AG10803 (cell line): ENCODE measurements at regions not wholly inside any gene's neighbourhood (a gene's known extent, or its start where the extent isn't known, plus 50 kb on each side); places are given as distances from the start of the nearest gene placed in this dataset.

ENCODE experiments used
- DNase-seq: peaks from one replicate; pipeline ENCODE4 v3.0.0; 2010; ENCODE audit warnings: low read depth
- H3K4me3 ChIP-seq: 2 replicates; pipeline ENCODE4 v1.5.1; 2011; ENCODE audit warnings: mild to moderate bottlenecking, low read length, control low read depth
- TF ChIP-seq, protein P1 (sequence below): conservative IDR thresholded peaks from 2 replicates; pipeline ENCODE4 v1.5.1; 2011; ENCODE audit warnings: mild to moderate bottlenecking, low read length, control low read depth, inconsistent platforms

DNA sequence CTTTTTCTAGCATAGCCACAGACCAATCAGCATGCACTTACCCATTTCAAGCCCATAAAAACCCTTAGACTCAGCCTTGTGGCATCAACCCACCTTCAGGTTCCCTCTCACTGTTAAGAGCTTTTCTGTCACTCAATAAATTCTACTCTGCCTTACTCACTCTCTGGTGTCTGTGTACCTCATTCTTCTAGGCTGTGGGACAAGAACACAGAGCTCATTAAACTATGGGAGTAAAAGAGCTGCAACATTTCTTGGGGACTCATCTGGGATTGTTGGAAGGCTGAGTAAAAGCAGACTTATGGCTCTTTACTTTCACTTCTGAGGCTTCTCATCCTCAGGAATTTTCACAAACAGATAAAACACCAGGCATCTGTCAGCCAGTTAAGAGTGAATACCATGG, 879.3 kb downstream of the ROBO2 start:
- DNase-seq, result no peak
- H3K4me3 ChIP-seq, result no peak overlapping the region
- TF ChIP-seq, protein P1, sequence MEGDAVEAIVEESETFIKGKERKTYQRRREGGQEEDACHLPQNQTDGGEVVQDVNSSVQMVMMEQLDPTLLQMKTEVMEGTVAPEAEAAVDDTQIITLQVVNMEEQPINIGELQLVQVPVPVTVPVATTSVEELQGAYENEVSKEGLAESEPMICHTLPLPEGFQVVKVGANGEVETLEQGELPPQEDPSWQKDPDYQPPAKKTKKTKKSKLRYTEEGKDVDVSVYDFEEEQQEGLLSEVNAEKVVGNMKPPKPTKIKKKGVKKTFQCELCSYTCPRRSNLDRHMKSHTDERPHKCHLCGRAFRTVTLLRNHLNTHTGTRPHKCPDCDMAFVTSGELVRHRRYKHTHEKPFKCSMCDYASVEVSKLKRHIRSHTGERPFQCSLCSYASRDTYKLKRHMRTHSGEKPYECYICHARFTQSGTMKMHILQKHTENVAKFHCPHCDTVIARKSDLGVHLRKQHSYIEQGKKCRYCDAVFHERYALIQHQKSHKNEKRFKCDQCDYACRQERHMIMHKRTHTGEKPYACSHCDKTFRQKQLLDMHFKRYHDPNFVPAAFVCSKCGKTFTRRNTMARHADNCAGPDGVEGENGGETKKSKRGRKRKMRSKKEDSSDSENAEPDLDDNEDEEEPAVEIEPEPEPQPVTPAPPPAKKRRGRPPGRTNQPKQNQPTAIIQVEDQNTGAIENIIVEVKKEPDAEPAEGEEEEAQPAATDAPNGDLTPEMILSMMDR, result no peak

DNA sequence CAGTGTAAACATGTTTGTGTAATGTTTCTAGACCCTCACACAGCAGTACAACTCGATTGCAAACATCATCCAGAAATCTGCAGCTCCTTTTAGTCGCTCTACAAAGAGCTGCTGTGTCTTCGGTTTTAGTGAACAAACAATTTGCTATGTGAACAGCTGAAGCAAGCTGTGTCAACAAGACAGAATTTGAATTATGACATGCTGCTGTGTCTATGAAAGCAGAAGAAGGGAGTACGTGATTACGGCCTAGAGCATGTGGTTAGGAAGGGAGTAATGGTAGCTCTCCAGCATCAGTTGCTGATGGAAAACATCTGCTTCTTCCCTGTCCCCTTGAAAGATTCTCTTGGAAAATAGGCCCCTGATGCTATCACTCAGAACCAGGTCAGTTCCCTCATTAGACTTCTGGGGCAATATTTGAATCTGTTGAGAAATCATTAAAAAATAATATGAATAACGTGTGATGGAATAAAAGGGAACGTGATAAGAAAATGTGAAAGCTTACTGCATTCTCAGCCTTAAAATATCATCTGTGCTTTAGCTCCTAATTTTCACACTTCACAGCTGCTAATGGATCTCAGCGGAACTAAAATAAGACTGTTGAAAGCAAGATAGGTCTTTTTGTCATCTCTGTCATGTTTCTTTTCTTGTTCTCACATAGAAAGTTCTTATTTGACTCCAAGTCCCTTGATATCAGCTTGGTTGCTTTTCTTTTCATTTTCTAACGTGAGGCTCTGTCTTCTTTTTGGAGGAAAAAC, 891.5 kb downstream of the ROBO2 start:
- no peak overlapping the region for H3K4me3 ChIP-seq
- TF ChIP-seq, protein P1, result no peak
- no peak for DNase-seq

DNA sequence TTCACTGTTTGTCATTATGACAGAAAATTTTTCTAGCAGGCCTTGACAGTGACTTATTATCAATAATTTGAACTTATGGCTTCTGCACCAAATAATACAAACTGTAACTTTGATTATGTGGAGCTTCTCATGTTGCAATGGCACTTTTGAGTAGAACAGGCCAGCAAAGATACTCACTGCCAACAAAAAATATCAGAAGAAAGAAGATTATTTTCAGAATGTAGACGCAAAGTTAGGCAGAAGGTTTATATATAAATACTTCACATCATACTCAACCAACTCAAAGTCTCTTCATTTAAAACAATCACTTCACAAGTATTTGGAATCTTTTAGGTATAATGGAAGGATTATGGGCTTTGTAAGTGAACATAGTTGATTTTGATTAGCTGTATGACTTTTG, 893.0 kb downstream of the ROBO2 start:
- no peak overlapping the region for H3K4me3 ChIP-seq
- TF ChIP-seq, protein P1, result no peak
- no peak for DNase-seq

DNA sequence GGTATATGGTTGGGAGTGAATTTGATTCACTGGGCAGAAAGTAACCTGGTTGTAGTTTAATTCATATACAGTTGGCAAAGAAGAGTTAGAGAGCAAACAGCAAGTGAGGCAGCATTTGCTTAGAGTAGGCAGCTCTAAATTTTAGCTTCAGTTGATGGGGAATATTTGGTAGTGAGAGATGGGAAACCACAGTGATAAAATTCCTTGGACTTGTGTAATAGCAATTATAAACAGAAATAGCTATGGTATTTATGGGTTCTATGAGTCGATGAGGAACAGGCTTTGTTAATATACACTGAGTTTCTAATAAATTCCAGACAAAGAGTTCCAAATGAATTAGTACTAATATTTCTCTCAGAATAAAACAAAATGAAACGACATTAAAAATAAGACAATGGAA, 894.0 kb downstream of the ROBO2 start:
- DNase-seq, result no peak
- TF ChIP-seq, protein P1, result no peak
- no peak overlapping the region for H3K4me3 ChIP-seq

DNA sequence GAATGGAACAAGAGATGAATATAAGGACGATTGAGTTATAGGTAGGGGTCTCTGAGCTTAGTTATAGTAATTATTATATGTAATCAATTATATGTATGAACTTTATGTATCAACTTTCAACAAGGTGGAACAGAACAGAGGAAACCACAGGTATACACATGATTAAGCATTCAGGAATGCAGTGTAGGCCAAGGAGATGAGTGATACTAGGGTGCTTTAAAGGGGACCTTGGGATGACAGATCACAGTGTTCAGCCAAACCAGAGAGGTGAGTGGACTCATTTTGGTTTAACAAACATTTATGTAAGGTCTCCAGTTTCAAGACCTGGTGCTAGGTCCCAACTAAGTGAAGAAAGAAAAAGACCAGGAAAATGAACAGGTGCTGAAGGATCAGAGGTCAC, 895.5 kb downstream of the ROBO2 start:
- DNase-seq, result no peak
- H3K4me3 ChIP-seq, result no peak overlapping the region
- TF ChIP-seq, protein P1, result no peak

DNA sequence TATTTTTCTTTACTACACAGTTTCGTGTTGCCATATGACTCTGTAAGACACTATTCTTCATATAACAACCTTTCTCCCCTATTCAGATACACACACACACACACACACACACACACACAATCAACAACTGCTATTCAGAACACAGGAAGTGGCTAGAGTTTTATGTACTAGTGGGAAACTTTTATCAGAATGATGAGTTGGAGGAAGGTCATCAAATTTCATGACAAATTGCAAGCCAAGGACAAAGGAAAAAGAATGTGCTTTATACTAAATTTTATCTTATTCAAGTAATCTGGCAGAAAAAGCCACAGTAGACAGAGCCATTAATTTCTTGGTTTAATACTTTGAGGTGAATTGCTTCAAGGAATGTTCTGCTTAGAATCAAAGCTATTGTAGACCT, 899.8 kb downstream of the ROBO2 start:
- DNase-seq, result no peak
- H3K4me3 ChIP-seq, result no peak overlapping the region
- TF ChIP-seq, protein P1, result no peak

DNA sequence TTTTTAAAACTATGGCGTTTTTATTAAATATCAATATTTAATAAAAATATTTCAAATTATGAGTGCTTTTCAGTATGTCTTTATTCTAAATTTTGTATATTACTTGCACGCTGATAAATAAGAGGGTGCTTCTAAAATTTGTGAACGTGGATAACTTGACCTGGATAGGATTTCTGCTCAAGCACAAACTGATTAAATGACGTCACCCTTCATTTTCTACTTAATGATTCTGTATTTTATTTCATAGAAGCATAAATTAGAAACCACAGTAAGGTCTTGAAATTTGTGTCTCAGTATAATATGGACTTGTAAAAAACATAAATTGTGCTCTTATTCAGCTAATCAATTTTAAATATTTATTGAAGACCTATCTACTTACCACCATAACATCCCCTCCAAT, 903.7 kb downstream of the ROBO2 start:
- TF ChIP-seq, protein P1, result no peak
- no peak overlapping the region for H3K4me3 ChIP-seq
- no peak for DNase-seq
